Kasumi-1 (cell line): ENCODE measurements at regions not wholly inside any gene's neighbourhood (a gene's known extent, or its start where the extent isn't known, plus 50 kb on each side); places are given as distances from the start of the nearest gene placed in this dataset.

Experiments used
- DNase-seq, 2 experiments: peaks; one replicate each; lab custom pipeline; 2025; lab: John Stamatoyannopoulos, UW

GRCh38 chr3:66165660-66166059 is 55.1 kb upstream of the SLC25A26 start:
- DNase-seq = no peak

GRCh38 chr3:66164155-66164554 is 56.6 kb upstream of the SLC25A26 start:
- DNase-seq = no peak

GRCh38 chr3:66163222-66163621 is 57.6 kb upstream of the SLC25A26 start:
- no peak for DNase-seq

GRCh38 chr3:66162766-66163165 is 58.0 kb upstream of the SLC25A26 start:
- DNase-seq = no peak

GRCh38 chr3:66158933-66159683 is 61.7 kb upstream of the SLC25A26 start:
- no peak for DNase-seq

GRCh38 chr3:66154444-66154861 is 66.3 kb upstream of the SLC25A26 start:
- DNase-seq = no peak

GRCh38 chr3:66153481-66154443 is 67.0 kb upstream of the SLC25A26 start:
- DNase-seq = no peak

GRCh38 chr3:66152336-66152735 is 68.5 kb upstream of the SLC25A26 start:
- DNase-seq = no peak

- DNase-seq = no peak
Observed at GRCh38 chr3:66150977-66151376, 69.8 kb upstream of the SLC25A26 start.

- DNase-seq = no peak
Observed at GRCh38 chr3:66149269-66149668, 71.5 kb upstream of the SLC25A26 start.

GRCh38 chr3:66145408-66145733 is 75.4 kb upstream of the SLC25A26 start:
- DNase-seq = no peak

GRCh38 chr3:66144568-66145407 is 76.0 kb upstream of the SLC25A26 start:
- DNase-seq = no peak

- no peak for DNase-seq
Observed at GRCh38 chr3:66142079-66142478, 78.7 kb upstream of the SLC25A26 start.

- DNase-seq = no peak
Observed at GRCh38 chr3:66140743-66141372, 79.9 kb upstream of the SLC25A26 start.

GRCh38 chr3:66140106-66140505 is 80.7 kb upstream of the SLC25A26 start:
- no peak for DNase-seq

- DNase-seq = no peak
Observed at GRCh38 chr3:66139415-66139814, 81.4 kb upstream of the SLC25A26 start.

GRCh38 chr3:66138336-66139313 is 82.2 kb upstream of the SLC25A26 start:
- peak; percentile 55 to 60 for DNase-seq

- no peak for DNase-seq
Observed at GRCh38 chr3:66136597-66136996, 84.2 kb upstream of the SLC25A26 start.

- DNase-seq = no peak
Observed at GRCh38 chr3:66133853-66134445, 86.9 kb upstream of the SLC25A26 start.
